IgD-negative memory B cell (primary cell): ENCODE measurements at regions not wholly inside any gene's neighbourhood (a gene's known extent, or its start where the extent isn't known, plus 50 kb on each side); places are given as distances from the start of the nearest gene placed in this dataset.

Source experiments
- H3K27ac Mint-ChIP-seq, 3 donors: one replicate each; pipeline ENCODE4 v1.8.0; 2020 to 2022; ENCODE audit warnings: mild to moderate bottlenecking in 3 of 3, mixed read lengths in 3 of 3, moderate library complexity in 1 of 3
- H3K27me3 Mint-ChIP-seq: one replicate; pipeline ENCODE4 v1.8.0; 2021; ENCODE audit warnings: mixed read lengths
- H3K36me3 Mint-ChIP-seq: one replicate; pipeline ENCODE4 v1.8.0; 2020; ENCODE audit warnings: mild to moderate bottlenecking, mixed read lengths
- H3K4me1 Mint-ChIP-seq, 3 donors: one replicate each; pipeline ENCODE4 v1.8.0; 2020 to 2022; ENCODE audit warnings: mixed read lengths in 3 of 3, mild to moderate bottlenecking in 1 of 3
- H3K4me3 Mint-ChIP-seq, 4 donors: one replicate each; pipeline ENCODE4 v1.8.0; 2020 to 2022; ENCODE audit warnings: mild to moderate bottlenecking in 4 of 4, mixed read lengths in 4 of 4, moderate library complexity in 3 of 4
- H3K9me3 Mint-ChIP-seq, 3 donors: one replicate each; pipeline ENCODE4 v1.8.0; 2020 to 2021; ENCODE audit warnings: mixed read lengths in 3 of 3, mild to moderate bottlenecking in 1 of 3

DNA sequence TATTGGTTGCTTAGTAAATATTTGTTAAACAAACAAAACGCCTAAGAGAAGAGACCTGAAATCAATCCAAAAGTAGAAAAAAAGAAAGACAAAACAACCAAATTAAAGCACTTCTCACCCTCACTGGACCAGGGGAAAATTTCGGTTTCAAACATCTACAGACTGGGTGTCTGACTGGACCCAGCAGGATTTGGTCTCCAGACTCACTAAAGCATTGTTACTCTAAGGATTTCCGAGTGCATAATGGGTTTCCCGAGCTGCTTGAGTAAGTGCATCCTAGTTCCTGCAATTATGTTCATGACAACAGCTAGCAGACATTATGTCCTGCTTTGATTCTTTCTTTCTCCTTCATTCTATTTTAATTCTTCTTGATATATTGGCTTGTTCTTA is 51.8 kb upstream of the FAM3C start:
- peak overlapping the region in 2 of 3 donors; percentile 1 to 71 for H3K27ac Mint-ChIP-seq
- peak overlapping the region in 1 of 4 donors; percentile 32 for H3K4me3 Mint-ChIP-seq
- peaks cover 3% of the 10 kb centered on the region for H3K36me3 Mint-ChIP-seq
- no peaks in the 10 kb centered on the region for H3K27me3 Mint-ChIP-seq
- H3K9me3 Mint-ChIP-seq: peaks cover 0 to 4% (median 3%) of the 10 kb centered on the region in 3 donors
- H3K4me1 Mint-ChIP-seq: peaks cover 3 to 21% (median 6%) of the 10 kb centered on the region in 3 donors

DNA sequence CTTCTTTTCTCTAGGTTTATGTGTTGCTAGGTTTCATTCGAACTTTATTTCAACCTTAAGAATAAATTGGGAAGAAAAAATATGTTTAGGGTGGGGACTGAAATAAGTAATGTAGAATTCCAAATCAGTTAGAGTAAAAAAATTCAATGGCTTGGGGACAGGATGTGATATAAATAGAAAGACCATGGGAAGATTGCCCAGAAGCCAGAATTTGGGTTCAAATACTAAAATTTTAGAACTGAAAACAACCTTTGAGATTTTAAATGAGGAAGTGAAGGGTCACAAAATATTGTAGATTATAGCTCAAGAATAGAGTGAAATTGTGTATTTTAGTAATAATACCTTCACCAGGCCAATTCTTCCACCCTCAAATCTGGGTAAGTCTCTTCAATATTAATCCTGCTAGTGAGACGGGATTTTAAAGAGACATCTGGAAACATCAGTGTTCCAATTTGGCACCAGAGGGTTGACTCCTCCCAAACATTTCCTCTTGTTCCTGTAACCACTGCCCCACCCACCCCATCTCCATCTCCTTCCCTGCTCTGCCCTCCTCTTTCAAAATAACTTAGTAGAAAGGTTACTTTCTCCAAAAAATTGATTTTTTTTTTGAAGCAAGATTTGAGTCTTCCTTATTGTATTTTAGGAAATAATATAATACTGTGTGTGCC is 51.3 kb upstream of the FAM3C start:
- H3K4me3 Mint-ChIP-seq: peak overlapping the region in 1 of 4 donors; percentile 32
- H3K4me1 Mint-ChIP-seq: peaks cover 3 to 17% (median 8%) of the 10 kb centered on the region in 3 donors
- no peaks in the 10 kb centered on the region for H3K9me3 Mint-ChIP-seq
- H3K36me3 Mint-ChIP-seq: peaks cover 3% of the 10 kb centered on the region
- peak overlapping the region in 2 of 3 donors; percentile 1 to 71 for H3K27ac Mint-ChIP-seq
- no peaks in the 10 kb centered on the region for H3K27me3 Mint-ChIP-seq

DNA sequence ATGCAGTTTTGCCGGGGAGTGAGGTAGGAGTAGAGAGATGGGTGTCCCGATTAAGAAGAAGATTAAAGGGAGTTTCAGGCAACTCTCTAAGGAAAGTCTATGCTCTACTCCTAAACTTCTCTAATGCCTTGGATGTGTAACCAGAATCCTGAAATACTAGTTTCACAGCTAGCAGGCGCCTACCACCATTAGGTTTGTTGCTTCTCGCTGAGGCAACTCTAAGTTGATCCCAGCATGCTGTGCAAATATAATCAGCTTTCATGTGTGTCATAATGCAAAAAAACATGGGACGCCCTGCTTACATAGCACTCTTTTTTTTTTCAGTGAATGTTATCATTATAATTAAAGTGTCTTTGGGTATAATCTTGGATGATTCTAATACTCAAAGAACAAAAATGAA is 50.4 kb upstream of the FAM3C start:
- no peaks in the 10 kb centered on the region for H3K27me3 Mint-ChIP-seq
- no peak overlapping the region for H3K27ac Mint-ChIP-seq
- no peak overlapping the region for H3K4me3 Mint-ChIP-seq
- H3K36me3 Mint-ChIP-seq: peaks cover 3% of the 10 kb centered on the region
- H3K9me3 Mint-ChIP-seq: no peaks in the 10 kb centered on the region
- peaks cover 3 to 16% (median 6%) of the 10 kb centered on the region in 3 donors for H3K4me1 Mint-ChIP-seq
